HG03045 (cell line): ENCODE measurements at regions not wholly inside any gene's neighbourhood (a gene's known extent, or its start where the extent isn't known, plus 50 kb on each side); places are given as distances from the start of the nearest gene placed in this dataset.

ENCODE experiments used
- ATAC-seq: cut with Tn5 transposase; IDR thresholded peaks from one replicate; pipeline ENCODE4 v1.9.1; 2021; ENCODE audit warnings: mild to moderate bottlenecking, moderate library complexity; ENCODE audit not compliant: unreplicated experiment

- no peak for ATAC-seq
Measured at GRCh38 chr3:46146548-46146947, 61.6 kb downstream of the CCR1 start.

GRCh38 chr3:46146021-46146420 lies 62.1 kb downstream of the CCR1 start:
- no peak for ATAC-seq

GRCh38 chr3:46145147-46145546 lies 63.0 kb downstream of the CCR1 start:
- no peak for ATAC-seq

GRCh38 chr3:46143951-46144473 lies 64.1 kb downstream of the CCR1 start:
- ATAC-seq, result no peak

- no peak for ATAC-seq
Measured at GRCh38 chr3:46141813-46142212, 66.3 kb downstream of the CCR1 start.

- no peak for ATAC-seq
Measured at GRCh38 chr3:46138581-46138980, 69.5 kb downstream of the CCR1 start.

- no peak for ATAC-seq
Measured at GRCh38 chr3:46135475-46135874, 72.6 kb downstream of the CCR1 start.

GRCh38 chr3:46133285-46133684 lies 74.8 kb downstream of the CCR1 start:
- ATAC-seq, result no peak

GRCh38 chr3:46132565-46132964 lies 75.5 kb downstream of the CCR1 start:
- ATAC-seq, result no peak

GRCh38 chr3:46131884-46132450 lies 76.1 kb downstream of the CCR1 start:
- no peak for ATAC-seq

GRCh38 chr3:46130631-46131310 lies 77.3 kb downstream of the CCR1 start:
- no peak for ATAC-seq

GRCh38 chr3:46129588-46130272 lies 78.4 kb downstream of the CCR1 start:
- ATAC-seq, result no peak

- ATAC-seq, result no peak
Measured at GRCh38 chr3:46127503-46127902, 80.6 kb downstream of the CCR1 start.

- ATAC-seq, result no peak
Measured at GRCh38 chr3:46124216-46125177, 83.6 kb downstream of the CCR1 start.

GRCh38 chr3:46123646-46124045 lies 84.5 kb downstream of the CCR1 start:
- no peak for ATAC-seq

- no peak for ATAC-seq
Measured at GRCh38 chr3:46122091-46122490, 86.0 kb downstream of the CCR1 start.

GRCh38 chr3:46120983-46121382 lies 87.1 kb downstream of the CCR1 start:
- no peak for ATAC-seq

GRCh38 chr3:46119709-46120498 lies 88.2 kb downstream of the CCR1 start:
- no peak for ATAC-seq

- no peak for ATAC-seq
Measured at GRCh38 chr3:46119253-46119652, 88.9 kb downstream of the CCR1 start.

- no peak for ATAC-seq
Measured at GRCh38 chr3:46116996-46117395, 89.7 kb upstream of the XCR1 start.
